GM23338 (cell line): ENCODE measurements at regions not wholly inside any gene's neighbourhood (a gene's known extent, or its start where the extent isn't known, plus 50 kb on each side); places are given as distances from the start of the nearest gene placed in this dataset.

Source experiments
- ATAC-seq: fragments of 200-7000 bp; cut with Tn5 transposase; 3 replicates; pipeline ENCODE4 v1.9.1; 2020
- DNase-seq: peaks from one replicate; pipeline ENCODE4 v3.0.0-alpha.2; 2015; ENCODE audit warnings: low spot score
- H2AFZ ChIP-seq: fragments of 200-600 bp; sonication (generic); 2 replicates; pipeline ENCODE4 v1.8.0; 2016; ENCODE audit warnings: antibody characterized with exemption, mild to moderate bottlenecking, moderate library complexity
- H3F3A ChIP-seq: fragments of 200-600 bp; sonication (generic); replicated peaks from 2 replicates; pipeline ENCODE4 v1.8.0; 2017; ENCODE audit warnings: antibody characterized with exemption, mixed run types, low read depth
- H3K27ac ChIP-seq: fragments of 200-600 bp; sonication (generic); 2 replicates; pipeline ENCODE4 v1.6.1; 2016; ENCODE audit warnings: low read depth
- H3K27me3 ChIP-seq: fragments of 200-600 bp; sonication (generic); 2 replicates; pipeline ENCODE4 v1.8.0; 2016; ENCODE audit warnings: mild to moderate bottlenecking, mixed run types, moderate library complexity; ENCODE audit not compliant: insufficient read depth
- H3K36me3 ChIP-seq: fragments of 200-600 bp; sonication (generic); 2 replicates; pipeline ENCODE4 v1.8.0; 2016; ENCODE audit warnings: mild to moderate bottlenecking; ENCODE audit not compliant: insufficient read depth
- H3K4me1 ChIP-seq: fragments of 200-600 bp; sonication (generic); 2 replicates; pipeline ENCODE4 v1.8.0; 2016; ENCODE audit warnings: mild to moderate bottlenecking, moderate library complexity; ENCODE audit not compliant: insufficient read depth
- H3K4me2 ChIP-seq: fragments of 200-600 bp; sonication (generic); 2 replicates; pipeline ENCODE4 v1.7.1; 2017; ENCODE audit warnings: mixed run types
- H3K4me3 ChIP-seq: fragments of 200-600 bp; sonication (generic); 2 replicates; pipeline ENCODE4 v1.6.1; 2016; ENCODE audit warnings: mixed run types
- H3K79me2 ChIP-seq: fragments of 200-600 bp; sonication (generic); replicated peaks from 2 replicates; pipeline ENCODE4 v1.8.0; 2017; ENCODE audit warnings: mild to moderate bottlenecking; ENCODE audit not compliant: insufficient read depth
- H3K9me2 ChIP-seq: fragments of 200-600 bp; sonication (generic); 2 replicates; pipeline ENCODE4 v1.8.0; 2017; ENCODE audit not compliant: insufficient read depth
- H4K20me1 ChIP-seq: fragments of 200-600 bp; sonication (generic); replicated peaks from 2 replicates; pipeline ENCODE4 v1.8.0; 2017; ENCODE audit warnings: mild to moderate bottlenecking; ENCODE audit not compliant: insufficient read depth
- H3K27ac Mint-ChIP-seq: 2 replicates; pipeline ENCODE4 v1.8.0; 2020; ENCODE audit warnings: inconsistent platforms, mild to moderate bottlenecking, moderate library complexity, mixed read lengths
- H3K27me3 Mint-ChIP-seq: 3 replicates; pipeline ENCODE4 v1.8.0; 2022; ENCODE audit warnings: low read depth, mild to moderate bottlenecking, moderate library complexity, mixed read lengths, inconsistent platforms; ENCODE audit not compliant: insufficient read depth, poor library complexity
- H3K36me3 Mint-ChIP-seq: 3 replicates; pipeline ENCODE4 v1.8.0; 2021; ENCODE audit warnings: low read depth, mild to moderate bottlenecking, inconsistent platforms, moderate library complexity, mixed read lengths
- H3K4me1 Mint-ChIP-seq: 3 replicates; pipeline ENCODE4 v1.8.0; 2020; ENCODE audit warnings: mild to moderate bottlenecking, inconsistent platforms, mixed read lengths
- H3K4me3 Mint-ChIP-seq: 3 replicates; pipeline ENCODE4 v1.8.0; 2021; ENCODE audit warnings: moderate library complexity, mild to moderate bottlenecking, inconsistent platforms, mixed read lengths
- H3K9me3 Mint-ChIP-seq: 3 replicates; pipeline ENCODE4 v1.8.0; 2020; ENCODE audit warnings: moderate library complexity, mild to moderate bottlenecking, inconsistent platforms, mixed read lengths
- CREB1 ChIP-seq: fragments of 250-450 bp; sonication (Bioruptor Pico); IDR thresholded peaks from 2 replicates; pipeline ENCODE4 v1.5.0; 2020; ENCODE audit warnings: low read depth, mild to moderate bottlenecking, moderate library complexity
- EZH2 ChIP-seq: fragments of 200-600 bp; sonication (generic); IDR thresholded peaks from one replicate; pipeline ENCODE4 v1.8.0; 2017; ENCODE audit warnings: antibody characterized with exemption, mild to moderate bottlenecking, low read depth; ENCODE audit not compliant: unreplicated experiment
- EZH2phosphoT487 ChIP-seq: fragments of 200-600 bp; sonication (generic); IDR thresholded peaks from one replicate; pipeline ENCODE4 v1.8.1; 2018; ENCODE audit warnings: antibody characterized with exemption; ENCODE audit not compliant: unreplicated experiment
- NANOG ChIP-seq: IDR thresholded peaks from 2 replicates; pipeline ENCODE4 v1.6.1; 2016; ENCODE audit warnings: antibody characterized with exemption, borderline replicate concordance
- POLR2AphosphoS5 ChIP-seq: IDR thresholded peaks from 2 replicates; pipeline ENCODE4 v1.6.1; 2016; ENCODE audit warnings: antibody characterized with exemption, low read depth
- STAT1 ChIP-seq: IDR thresholded peaks from one replicate; pipeline ENCODE4 v1.6.1; 2016; ENCODE audit warnings: antibody characterized with exemption; ENCODE audit not compliant: unreplicated experiment
- ZNF114 ChIP-seq: fragments of 250-450 bp; sonication (Bioruptor Pico); IDR thresholded peaks from 2 replicates; pipeline ENCODE4 v1.5.0; 2020; ENCODE audit warnings: mild to moderate bottlenecking, moderate library complexity
- ZNF331 ChIP-seq: fragments of 250-450 bp; sonication (Bioruptor Pico); IDR thresholded peaks from 2 replicates; pipeline ENCODE4 v1.5.0; 2020; ENCODE audit warnings: low read depth, mild to moderate bottlenecking, moderate library complexity
- TF ChIP-seq, protein P1 (sequence below), 2 experiments: fragments of 200-600 bp in 1 of 2; sonication (generic) in 1 of 2; conservative IDR thresholded peaks; 2 replicates each; pipeline versions ENCODE4 v1.5.1 to v1.6.1; 2016 to 2017; ENCODE audit warnings: antibody characterized with exemption in 2 of 2, low read depth in 2 of 2, mild to moderate bottlenecking in 2 of 2, moderate library complexity in 1 of 2
- TF ChIP-seq, protein P2 (sequence below): IDR thresholded peaks from one replicate; pipeline ENCODE4 v1.6.1; 2018; ENCODE audit warnings: antibody characterized with exemption; ENCODE audit not compliant: unreplicated experiment

DNA sequence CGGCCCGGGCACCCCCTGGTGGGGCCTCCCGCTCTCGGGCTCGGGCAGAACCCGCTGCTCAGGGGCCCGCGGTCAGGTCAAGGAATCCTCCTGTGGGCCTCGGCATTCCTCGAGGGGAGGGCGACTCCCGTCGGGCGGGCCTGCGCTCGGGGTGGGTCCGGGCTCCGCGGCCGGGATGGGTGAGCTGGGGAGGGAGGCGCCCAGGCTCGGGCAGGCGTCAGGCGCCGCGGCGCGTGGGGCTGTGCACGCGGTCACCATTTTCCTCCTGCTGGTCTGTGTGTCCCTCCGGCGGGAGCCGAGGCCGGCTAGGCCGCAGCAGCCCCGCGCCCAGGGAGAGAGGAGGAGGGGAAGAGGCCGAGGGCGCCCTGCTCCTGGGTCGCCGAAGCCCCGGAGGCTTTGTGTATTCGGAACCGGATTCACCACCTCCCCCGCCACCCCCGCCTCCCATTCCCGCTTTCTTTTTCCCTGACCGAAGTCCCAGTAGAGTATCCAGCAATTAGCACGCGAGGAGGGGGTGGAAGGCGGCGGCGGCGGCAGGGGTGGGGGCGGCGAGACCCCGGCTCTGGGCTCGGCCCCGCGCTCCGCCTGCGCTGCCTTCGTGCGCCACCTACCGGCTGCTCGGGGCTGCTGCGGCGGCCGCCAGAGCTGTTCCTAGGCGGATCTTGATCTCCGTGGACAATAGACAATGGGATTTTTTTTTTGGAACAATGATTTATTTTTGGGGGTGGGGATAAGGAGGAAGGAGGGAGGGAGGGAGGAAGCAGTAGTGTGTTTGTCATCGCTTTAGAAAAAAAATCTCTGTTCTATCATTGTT, 99.0 kb upstream of the MAML3 start:
- H3K4me3 Mint-ChIP-seq: peak overlapping the region; percentile 61
- Histone ChIP-seq H3K36me3 (no peaks in the 10 kb centered on the region), H3K4me1 (peaks cover 41% of the 10 kb centered on the region), H3K79me2 (no peaks in the 10 kb centered on the region), H3K9me2 (0 out of 2 replicates have a peak, but pooled peaks cover 3% of the 10 kb centered on the region), H3K27me3 (peaks cover 26% of the 10 kb centered on the region), H4K20me1 (no peaks in the 10 kb centered on the region), H3K4me3 (peak overlapping the region; percentile 65), H3K4me2 (peak overlapping the region; percentile 83), H3F3A (no peaks in the 10 kb centered on the region; the same call in 1 of the 2 replicates), H3K27ac (no peak overlapping the region), H2AFZ (peak overlapping the region; percentile 90; the same call in 1 of the 2 replicates)
- peaks cover 18% of the 10 kb centered on the region for H3K27me3 Mint-ChIP-seq
- TF ChIP-seq, protein P1, sequence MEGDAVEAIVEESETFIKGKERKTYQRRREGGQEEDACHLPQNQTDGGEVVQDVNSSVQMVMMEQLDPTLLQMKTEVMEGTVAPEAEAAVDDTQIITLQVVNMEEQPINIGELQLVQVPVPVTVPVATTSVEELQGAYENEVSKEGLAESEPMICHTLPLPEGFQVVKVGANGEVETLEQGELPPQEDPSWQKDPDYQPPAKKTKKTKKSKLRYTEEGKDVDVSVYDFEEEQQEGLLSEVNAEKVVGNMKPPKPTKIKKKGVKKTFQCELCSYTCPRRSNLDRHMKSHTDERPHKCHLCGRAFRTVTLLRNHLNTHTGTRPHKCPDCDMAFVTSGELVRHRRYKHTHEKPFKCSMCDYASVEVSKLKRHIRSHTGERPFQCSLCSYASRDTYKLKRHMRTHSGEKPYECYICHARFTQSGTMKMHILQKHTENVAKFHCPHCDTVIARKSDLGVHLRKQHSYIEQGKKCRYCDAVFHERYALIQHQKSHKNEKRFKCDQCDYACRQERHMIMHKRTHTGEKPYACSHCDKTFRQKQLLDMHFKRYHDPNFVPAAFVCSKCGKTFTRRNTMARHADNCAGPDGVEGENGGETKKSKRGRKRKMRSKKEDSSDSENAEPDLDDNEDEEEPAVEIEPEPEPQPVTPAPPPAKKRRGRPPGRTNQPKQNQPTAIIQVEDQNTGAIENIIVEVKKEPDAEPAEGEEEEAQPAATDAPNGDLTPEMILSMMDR (conservative IDR thresholded peaks at IDR 0.05; ENCODE audit: low read depth in 2 of 2): peak; percentile 84 to 90
- TF ChIP-seq STAT1: no peak
- TF ChIP-seq ZNF114 (CRISPR knock-in tag): no peak
- no peak for TF ChIP-seq ZNF331 (CRISPR knock-in tag)
- TF ChIP-seq, protein P2, sequence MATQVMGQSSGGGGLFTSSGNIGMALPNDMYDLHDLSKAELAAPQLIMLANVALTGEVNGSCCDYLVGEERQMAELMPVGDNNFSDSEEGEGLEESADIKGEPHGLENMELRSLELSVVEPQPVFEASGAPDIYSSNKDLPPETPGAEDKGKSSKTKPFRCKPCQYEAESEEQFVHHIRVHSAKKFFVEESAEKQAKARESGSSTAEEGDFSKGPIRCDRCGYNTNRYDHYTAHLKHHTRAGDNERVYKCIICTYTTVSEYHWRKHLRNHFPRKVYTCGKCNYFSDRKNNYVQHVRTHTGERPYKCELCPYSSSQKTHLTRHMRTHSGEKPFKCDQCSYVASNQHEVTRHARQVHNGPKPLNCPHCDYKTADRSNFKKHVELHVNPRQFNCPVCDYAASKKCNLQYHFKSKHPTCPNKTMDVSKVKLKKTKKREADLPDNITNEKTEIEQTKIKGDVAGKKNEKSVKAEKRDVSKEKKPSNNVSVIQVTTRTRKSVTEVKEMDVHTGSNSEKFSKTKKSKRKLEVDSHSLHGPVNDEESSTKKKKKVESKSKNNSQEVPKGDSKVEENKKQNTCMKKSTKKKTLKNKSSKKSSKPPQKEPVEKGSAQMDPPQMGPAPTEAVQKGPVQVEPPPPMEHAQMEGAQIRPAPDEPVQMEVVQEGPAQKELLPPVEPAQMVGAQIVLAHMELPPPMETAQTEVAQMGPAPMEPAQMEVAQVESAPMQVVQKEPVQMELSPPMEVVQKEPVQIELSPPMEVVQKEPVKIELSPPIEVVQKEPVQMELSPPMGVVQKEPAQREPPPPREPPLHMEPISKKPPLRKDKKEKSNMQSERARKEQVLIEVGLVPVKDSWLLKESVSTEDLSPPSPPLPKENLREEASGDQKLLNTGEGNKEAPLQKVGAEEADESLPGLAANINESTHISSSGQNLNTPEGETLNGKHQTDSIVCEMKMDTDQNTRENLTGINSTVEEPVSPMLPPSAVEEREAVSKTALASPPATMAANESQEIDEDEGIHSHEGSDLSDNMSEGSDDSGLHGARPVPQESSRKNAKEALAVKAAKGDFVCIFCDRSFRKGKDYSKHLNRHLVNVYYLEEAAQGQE: no peak
- ATAC-seq: peak; percentile 77
- no peaks in the 10 kb centered on the region for H3K9me3 Mint-ChIP-seq
- H3K4me1 Mint-ChIP-seq: peaks cover 43% of the 10 kb centered on the region
- H3K36me3 Mint-ChIP-seq: no peaks in the 10 kb centered on the region
- DNase-seq: peak; percentile 74
- H3K27ac Mint-ChIP-seq: no peak overlapping the region

GRCh38 chr4:140252141-140252741, 98.3 kb upstream of the MAML3 start:
- Histone ChIP-seq H3K27ac (no peak overlapping the region), H2AFZ (peak overlapping the region; percentile 90), H3K4me3 (peak overlapping the region; percentile 65), H3K27me3 (peaks cover 26% of the 10 kb centered on the region), H3K36me3 (no peaks in the 10 kb centered on the region), H3K79me2 (no peaks in the 10 kb centered on the region), H3K9me2 (0 out of 2 replicates have a peak, but pooled peaks cover 3% of the 10 kb centered on the region), H3K4me2 (peak overlapping the region; percentile 83), H4K20me1 (no peaks in the 10 kb centered on the region), H3F3A (no peaks in the 10 kb centered on the region; the same call in 1 of the 2 replicates), H3K4me1 (peaks cover 41% of the 10 kb centered on the region)
- DNase-seq (peak; percentile 66), ATAC-seq (peak; percentile 68)
- Mint-ChIP-seq H3K4me3 (peak overlapping the region; percentile 71), H3K9me3 (no peaks in the 10 kb centered on the region), H3K36me3 (no peaks in the 10 kb centered on the region), H3K27ac (peak overlapping the region; percentile 28; the same call in 1 of the 2 replicates), H3K4me1 (peaks cover 42% of the 10 kb centered on the region), H3K27me3 (peaks cover 16% of the 10 kb centered on the region)
- TF ChIP-seq, protein P1 (conservative IDR thresholded peaks at IDR 0.05; ENCODE audit: low read depth in 2 of 2): no peak
- TF ChIP-seq EZH2 (no peak), STAT1 (no peak), CREB1 (CRISPR knock-in tag) (no peak), POLR2AphosphoS5 (0 out of 2 replicates have a peak, but pooled peaks have one; percentile 15), NANOG (no peak), EZH2phosphoT487 (no peak), ZNF114 (CRISPR knock-in tag) (no peak)
- TF ChIP-seq, protein P2: no peak
